ENCODE measurements at regions not wholly inside any gene's neighbourhood (a gene's known extent, or its start where the extent isn't known, plus 50 kb on each side); places are given as distances from the start of the nearest gene placed in this dataset.
"Not testable (repeated sequence)": the region's sequence is repeated elsewhere in the genome, so short reads cannot be mapped to it uniquely, and the experiment has no call there.

DNA sequence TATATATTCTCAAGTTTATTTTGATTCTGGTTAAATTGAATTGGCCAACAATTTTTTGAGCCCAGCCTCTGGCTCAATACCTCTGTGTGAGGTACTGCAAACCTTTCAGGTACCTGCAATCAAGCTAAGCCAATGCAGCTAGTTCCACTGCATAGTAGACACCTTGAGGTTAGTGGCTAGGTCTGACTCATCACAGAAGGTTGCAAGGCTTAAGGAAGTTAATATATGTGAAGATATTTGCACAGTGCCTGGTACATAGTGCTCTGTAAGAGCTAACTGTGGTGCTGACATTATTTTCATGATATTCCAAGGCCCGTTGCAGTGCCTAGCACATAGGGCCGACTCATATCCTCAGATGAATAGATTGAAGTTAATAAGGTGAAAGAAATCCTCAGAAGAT lies 330.5 kb upstream of the KAZN start:
- no peak for DNase-seq

- DNase-seq = no peak
Measured at GRCh38 chr1:14270821-14271220, 327.7 kb upstream of the KAZN start.

GRCh38 chr1:14273811-14274210 lies 324.7 kb upstream of the KAZN start:
- no peak for DNase-seq

DNA sequence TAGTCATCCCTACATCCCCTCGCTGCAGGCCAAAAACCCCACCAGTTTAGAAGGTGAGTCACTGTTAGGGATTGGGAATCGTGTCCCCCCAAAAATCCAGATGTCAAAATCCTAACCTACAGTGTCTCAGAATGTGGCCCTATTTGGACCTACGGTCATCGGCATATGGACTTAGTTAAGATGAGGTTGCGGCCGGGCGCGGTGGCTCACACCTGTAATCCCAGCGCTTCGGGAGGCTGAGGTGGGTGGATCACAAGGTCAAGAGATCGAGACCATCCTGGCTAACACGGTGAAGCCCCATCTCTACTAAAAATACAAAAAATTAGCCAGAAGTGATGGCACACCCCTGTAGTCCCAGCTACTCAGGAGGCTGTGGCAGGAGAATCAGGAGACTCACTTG lies 318.6 kb upstream of the KAZN start:
- not testable (repeated sequence) for DNase-seq

- no peak for DNase-seq
Measured at GRCh38 chr1:14280909-14281308, 317.6 kb upstream of the KAZN start.

- DNase-seq = no peak
Measured at GRCh38 chr1:14281412-14281811, 317.1 kb upstream of the KAZN start.

GRCh38 chr1:14282707-14283106 lies 315.8 kb upstream of the KAZN start:
- DNase-seq = no peak

GRCh38 chr1:14285238-14285637 lies 313.2 kb upstream of the KAZN start:
- DNase-seq = no peak

DNA sequence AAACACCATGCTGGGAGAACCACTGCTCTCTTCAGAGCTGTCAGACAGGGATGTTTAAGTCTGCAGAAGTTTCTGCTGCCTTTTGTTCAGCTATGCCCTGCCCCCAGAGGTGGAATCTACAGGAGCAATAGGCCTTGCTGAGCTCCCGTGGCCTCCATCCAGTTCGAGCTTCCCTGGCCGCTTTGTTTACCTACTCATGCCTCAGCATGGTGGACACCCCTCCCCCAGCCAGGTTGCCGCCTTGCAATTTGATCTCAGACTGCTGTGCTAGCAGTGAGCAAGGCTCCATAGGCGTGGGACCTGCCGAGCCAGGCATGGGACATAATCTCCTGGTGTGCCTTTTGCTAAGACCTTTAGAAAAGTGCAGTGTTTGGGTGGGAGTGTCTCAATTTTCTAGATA lies 307.3 kb upstream of the KAZN start:
- DNase-seq = not testable (repeated sequence)

DNA sequence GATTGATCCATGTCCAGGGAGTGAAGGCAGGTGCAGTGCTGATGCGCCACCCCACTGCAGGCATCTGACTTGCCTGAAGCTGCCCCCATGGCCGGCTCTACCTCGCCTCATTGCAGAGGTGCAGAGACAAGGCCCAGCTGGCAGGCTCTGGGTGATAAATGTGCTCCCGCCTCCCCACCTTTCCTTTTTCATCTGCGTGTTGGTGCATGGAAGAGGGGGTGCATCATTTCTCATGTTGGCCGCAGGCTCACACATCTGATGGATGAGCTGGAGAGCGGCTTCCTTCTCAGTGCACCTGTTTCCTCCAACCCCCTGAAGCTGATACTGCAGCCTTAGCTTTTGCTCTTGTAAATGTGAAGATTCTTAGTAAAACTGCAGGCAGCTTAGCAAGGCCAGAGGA lies 306.0 kb upstream of the KAZN start:
- no peak for DNase-seq

DNA sequence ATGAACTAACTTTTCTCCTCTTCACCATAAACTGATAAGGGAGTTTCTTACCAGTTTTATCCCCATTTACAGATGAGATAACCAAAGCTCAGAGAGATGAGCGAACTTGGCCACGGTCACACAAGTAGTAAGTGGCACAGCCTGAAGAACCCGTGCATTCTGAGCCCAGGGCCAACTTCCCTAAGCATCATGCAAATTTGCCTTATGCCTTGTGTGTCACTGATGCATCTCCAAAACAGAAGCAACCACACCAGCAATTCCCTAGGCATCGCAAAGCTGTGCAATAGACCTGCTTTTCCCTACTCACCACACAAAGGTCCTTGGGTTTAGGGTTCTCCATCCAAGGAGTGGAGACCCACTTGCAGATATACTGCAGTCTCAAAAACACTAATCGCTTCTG lies 304.5 kb upstream of the KAZN start:
- no peak for DNase-seq

- no peak for DNase-seq
Measured at GRCh38 chr1:14294860-14295536, 303.5 kb upstream of the KAZN start.

DNA sequence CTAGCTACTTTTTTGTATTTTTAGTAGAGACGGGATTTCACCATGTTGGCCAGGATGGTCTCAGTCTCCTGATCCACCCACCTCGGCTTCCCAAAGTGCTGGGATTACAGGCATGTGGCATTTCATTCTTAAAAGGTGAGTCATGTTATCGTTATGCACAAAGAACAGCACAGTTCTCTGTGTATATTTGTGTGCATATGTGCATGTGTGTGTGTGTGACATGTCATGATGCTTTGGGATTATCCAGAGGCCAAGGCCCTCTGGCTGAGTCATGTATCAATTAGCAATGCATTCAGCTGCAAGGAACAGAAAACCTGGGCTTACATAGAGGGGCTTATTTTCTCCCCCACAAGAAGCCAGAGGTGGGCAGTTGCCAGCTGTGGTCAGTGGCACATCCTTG lies 301.7 kb upstream of the KAZN start:
- no peak for DNase-seq

GRCh38 chr1:14297356-14297755 lies 301.1 kb upstream of the KAZN start:
- DNase-seq = no peak

- DNase-seq = no peak
Measured at GRCh38 chr1:14298806-14299205, 299.7 kb upstream of the KAZN start.

DNA sequence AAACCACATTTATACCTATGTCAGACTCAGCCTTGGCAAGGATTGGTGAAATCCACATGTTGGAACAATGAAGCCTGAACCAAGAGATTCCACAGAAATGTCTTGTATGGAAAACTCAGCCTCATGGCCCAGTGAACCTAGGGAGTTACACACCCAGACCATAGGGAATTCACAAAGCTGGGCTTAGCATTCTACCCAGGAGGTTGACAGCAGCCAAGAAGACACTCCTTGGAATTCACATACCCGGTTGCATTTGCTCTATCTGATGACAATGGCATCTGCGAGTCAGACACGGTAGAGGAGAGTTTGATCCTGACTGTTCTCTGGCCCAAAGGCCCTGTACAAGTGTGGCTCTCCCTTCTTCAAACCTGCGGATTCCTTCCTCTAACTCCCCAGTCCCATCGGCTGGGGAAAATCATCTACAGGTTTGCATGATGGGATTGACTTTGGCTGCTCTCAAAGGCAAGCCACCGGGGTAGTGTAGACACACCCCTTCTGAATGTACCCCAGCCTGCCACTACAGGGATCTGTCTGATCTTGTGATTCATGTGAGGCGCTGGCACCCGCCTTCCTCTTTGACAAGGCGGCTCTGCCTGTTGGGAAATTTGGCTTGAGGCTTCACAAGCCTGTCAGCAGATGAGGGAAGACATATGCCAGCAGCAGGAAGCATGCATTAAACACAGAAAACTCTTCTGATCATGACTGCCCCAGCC lies 297.3 kb upstream of the KAZN start:
- DNase-seq = no peak

- no peak for DNase-seq
Measured at GRCh38 chr1:14301704-14302024, 296.8 kb upstream of the KAZN start.

- no peak for DNase-seq
Measured at GRCh38 chr1:14302025-14302424, 296.5 kb upstream of the KAZN start.

GRCh38 chr1:14303011-14303410 lies 295.5 kb upstream of the KAZN start:
- no peak for DNase-seq

DNA sequence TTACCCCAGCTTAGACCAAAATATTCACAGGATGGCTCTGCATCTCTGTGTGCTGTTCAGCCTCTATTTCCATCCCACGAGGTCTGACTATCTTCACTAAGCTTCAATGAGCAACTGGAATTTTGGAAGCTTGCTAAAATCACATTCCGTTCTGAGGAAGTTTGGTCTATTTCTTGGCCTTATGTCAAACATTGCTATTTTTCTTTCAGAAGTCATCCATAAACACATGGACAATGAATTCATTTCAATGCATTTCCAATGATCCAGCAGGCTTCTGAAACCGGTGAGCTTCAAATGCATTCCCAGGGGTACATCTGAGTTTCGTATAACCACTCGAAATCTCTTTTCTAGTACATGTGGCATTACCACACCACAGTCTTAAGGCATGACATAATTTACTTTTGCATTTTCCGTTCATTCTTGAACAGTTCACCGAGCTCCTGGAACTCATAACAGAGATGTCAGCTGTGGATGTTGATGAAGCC lies 294.1 kb upstream of the KAZN start:
- DNase-seq = no peak

- no peak for DNase-seq
Measured at GRCh38 chr1:14308460-14308859, 290.0 kb upstream of the KAZN start.

DNA sequence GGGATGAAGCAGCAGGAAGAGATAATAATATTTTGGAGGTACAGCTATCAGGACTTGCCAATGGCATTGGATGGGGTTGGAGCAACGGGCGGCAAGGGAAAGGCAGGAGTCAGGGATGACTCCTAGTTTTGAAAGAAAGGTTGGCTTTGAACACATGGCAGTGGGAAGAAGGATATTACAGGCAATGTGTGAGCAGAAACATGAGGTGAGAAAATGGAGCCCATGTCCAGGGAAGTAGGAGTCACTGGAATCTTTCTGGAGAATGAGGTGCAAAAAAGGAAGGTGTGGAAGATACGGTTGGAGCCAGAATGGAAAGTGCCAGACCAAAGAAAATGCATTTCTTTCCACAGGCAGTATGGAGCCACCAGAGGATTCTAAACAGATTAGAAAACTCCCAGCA lies 288.5 kb upstream of the KAZN start:
- DNase-seq = no peak

GRCh38 chr1:14310476-14310875 lies 288.0 kb upstream of the KAZN start:
- DNase-seq = no peak

GRCh38 chr1:14313731-14314431 lies 284.6 kb upstream of the KAZN start:
- no peak for DNase-seq

Data from activated T-cell treated with anti-CD3 and anti-CD28 coated beads, Interleukin-2, amount 50 U/mL, for 48 hours (primary cell).